Suppressor macrophage (primary cell): ENCODE measurements at regions not wholly inside any gene's neighbourhood (a gene's known extent, or its start where the extent isn't known, plus 50 kb on each side); places are given as distances from the start of the nearest gene placed in this dataset.

Experiments used
- DNase-seq, 4 experiments: peaks; one replicate each; pipeline ENCODE4 v3.0.0-alpha.2; 2020 to 2022

GRCh38 chr13:85068231-85068630 is 731.0 kb downstream of the SLITRK6 start:
- no peak for DNase-seq

GRCh38 chr13:85040215-85040614 is 759.0 kb downstream of the SLITRK6 start:
- DNase-seq = no peak

- no peak for DNase-seq
Observed at GRCh38 chr13:85031771-85032170, 767.4 kb downstream of the SLITRK6 start.

GRCh38 chr13:85028035-85028434 is 771.2 kb downstream of the SLITRK6 start:
- no peak for DNase-seq

GRCh38 chr13:85019121-85019520 is 780.1 kb downstream of the SLITRK6 start:
- DNase-seq = no peak

GRCh38 chr13:85013006-85013405 is 786.2 kb downstream of the SLITRK6 start:
- no peak for DNase-seq

GRCh38 chr13:85009447-85009846 is 789.8 kb downstream of the SLITRK6 start:
- DNase-seq = no peak

GRCh38 chr13:84999252-84999651 is 800.0 kb downstream of the SLITRK6 start:
- no peak for DNase-seq

- no peak for DNase-seq
Observed at GRCh38 chr13:84998681-84999080, 800.5 kb downstream of the SLITRK6 start.

GRCh38 chr13:84997858-84998257 is 801.4 kb downstream of the SLITRK6 start:
- no peak for DNase-seq

- DNase-seq = no peak
Observed at GRCh38 chr13:84994582-84994981, 804.6 kb downstream of the SLITRK6 start.

GRCh38 chr13:84985860-84986259 is 813.4 kb downstream of the SLITRK6 start:
- DNase-seq = no peak

GRCh38 chr13:84983321-84983720 is 815.9 kb downstream of the SLITRK6 start:
- DNase-seq = no peak

- no peak for DNase-seq
Observed at GRCh38 chr13:84980571-84980970, 818.6 kb downstream of the SLITRK6 start.

GRCh38 chr13:84978851-84979250 is 820.4 kb downstream of the SLITRK6 start:
- DNase-seq = no peak

GRCh38 chr13:84973661-84974060 is 825.6 kb downstream of the SLITRK6 start:
- no peak for DNase-seq

- DNase-seq = no peak
Observed at GRCh38 chr13:84972907-84973306, 826.3 kb downstream of the SLITRK6 start.

GRCh38 chr13:84962849-84963248 is 836.4 kb downstream of the SLITRK6 start:
- DNase-seq = no peak

- DNase-seq = no peak
Observed at GRCh38 chr13:84962141-84962750, 837.0 kb downstream of the SLITRK6 start.

- DNase-seq = no peak
Observed at GRCh38 chr13:84961023-84961422, 838.2 kb downstream of the SLITRK6 start.

GRCh38 chr13:84959818-84960217 is 839.4 kb downstream of the SLITRK6 start:
- no peak for DNase-seq

- DNase-seq = no peak
Observed at GRCh38 chr13:84954636-84955035, 844.6 kb downstream of the SLITRK6 start.

- no peak for DNase-seq
Observed at GRCh38 chr13:84951128-84951527, 848.1 kb downstream of the SLITRK6 start.

- peak in 2 of 4 experiments; percentile 33 to 40 for DNase-seq
Observed at GRCh38 chr13:84946192-84946591, 853.0 kb downstream of the SLITRK6 start.

GRCh38 chr13:84940798-84941197 is 858.4 kb downstream of the SLITRK6 start:
- no peak for DNase-seq
